GM12878 (cell line): ENCODE measurements at regions not wholly inside any gene's neighbourhood (a gene's known extent, or its start where the extent isn't known, plus 50 kb on each side); places are given as distances from the start of the nearest gene placed in this dataset.
A peak's percentile ranks its signal among the peaks of the same experiment; 100 is the strongest.

Experiments
- ATAC-seq: fragments of 200-7000 bp; cut with Tn5 transposase; 3 replicates; pipeline ENCODE4 v1.9.1; 2020; ENCODE audit warnings: mild to moderate bottlenecking, moderate library complexity
- BruUV-seq: library from RNA; stranded (reverse); fragments of 400-500 nt; replicated peaks from 2 replicates; lab custom pipeline; 2021; lab: Mats Ljungman, UMichigan
- CTCF ChIA-PET: fragments of 300-600 bp; sonication (Branson Sonifier 250); formaldehyde crosslinking; extraction: SDS; loops from one replicate; lab custom pipeline; 2021; ENCODE audit warnings: inconsistent platforms; lab: Yijun Ruan, JAX
- POLR2A ChIA-PET: fragments of 350-600 bp; formaldehyde crosslinking; extraction: SDS; loops from one replicate; lab custom pipeline; 2021; ENCODE audit warnings: inconsistent platforms; lab: Charles Lee
- RAD21 ChIA-PET: fragments of 300-600 bp; sonication (Branson Sonifier 250); formaldehyde crosslinking; loops from one replicate; lab custom pipeline; 2023; ENCODE audit warnings: antibody characterized with exemption; ENCODE audit not compliant: unreplicated experiment; lab: Charles Lee
- SMC1A ChIA-PET: fragments of 300-600 bp; sonication (Branson Sonifier 250); formaldehyde crosslinking; loops from one replicate; lab custom pipeline; 2023; ENCODE audit not compliant: unreplicated experiment, uncharacterized antibody; lab: Charles Lee
- DNase-seq: peaks from one replicate; pipeline ENCODE4 v3.0.0-alpha.2; 2011; ENCODE audit warnings: low read depth, low spot score
- FAIRE-seq: peaks from 3 replicates; lab custom pipeline; 2011; peaks lifted over from hg19 to GRCh38; lab: Jason Lieb, UNC
- H2AFZ ChIP-seq: 2 replicates; pipeline ENCODE4 v1.6.0; 2011; ENCODE audit warnings: low read depth, low read length, control low read depth; ENCODE audit not compliant: control insufficient read depth
- H3K27ac ChIP-seq: 2 replicates; pipeline ENCODE4 v1.5.1; 2011; ENCODE audit warnings: control low read depth; ENCODE audit not compliant: control insufficient read depth, insufficient read depth
- H3K27me3 ChIP-seq, 2 experiments: replicated peaks in 1 of 2; 2 replicates each; pipeline versions ENCODE4 v1.6.0 to v1.6.1; 2011; ENCODE audit warnings: low read length in 1 of 2; ENCODE audit not compliant: control insufficient read depth in 2 of 2, insufficient read depth in 2 of 2
- H3K36me3 ChIP-seq, 2 experiments: 2 replicates each; pipeline ENCODE4 v1.5.1; 2011; ENCODE audit warnings: low read length in 1 of 2; ENCODE audit not compliant: control insufficient read depth in 2 of 2, insufficient read depth in 2 of 2
- H3K4me1 ChIP-seq: 2 replicates; pipeline ENCODE4 v1.6.1; 2011; ENCODE audit warnings: mild to moderate bottlenecking, low read length, moderate library complexity, mixed read lengths; ENCODE audit not compliant: control insufficient read depth, insufficient read depth
- H3K4me2 ChIP-seq: 2 replicates; pipeline ENCODE4 v1.6.0; 2011; ENCODE audit warnings: control low read depth; ENCODE audit not compliant: control insufficient read depth, insufficient read depth
- H3K4me3 ChIP-seq: fragments of 200-600 bp; sonication (generic); 2 replicates; pipeline ENCODE4 v1.5.1; 2016
- H3K79me2 ChIP-seq: 2 replicates; pipeline ENCODE4 v1.6.0; 2011; ENCODE audit warnings: low read length; ENCODE audit not compliant: control insufficient read depth, insufficient read depth
- H3K9ac ChIP-seq: 2 replicates; pipeline ENCODE4 v1.8.0; 2011; ENCODE audit warnings: low read length, control low read depth, mixed read lengths; ENCODE audit not compliant: control insufficient read depth, insufficient read depth
- H3K9me3 ChIP-seq: replicated peaks from 3 replicates; pipeline ENCODE4 v1.5.1; 2011; ENCODE audit warnings: mild to moderate bottlenecking, low read length; ENCODE audit not compliant: control insufficient read depth, insufficient read depth
- H4K20me1 ChIP-seq: 2 replicates; pipeline ENCODE4 v1.6.0; 2011; ENCODE audit not compliant: control insufficient read depth, insufficient read depth
- ASH2L ChIP-seq: fragments of 300-600, 200-600 bp; sonication (generic); IDR thresholded peaks from 2 replicates; pipeline ENCODE4 v1.6.1; 2017; ENCODE audit warnings: low read depth, mild to moderate bottlenecking, borderline replicate concordance
- CBX3 ChIP-seq: fragments of 200-600 bp; sonication (generic); IDR thresholded peaks from 2 replicates; pipeline ENCODE4 v1.6.1; 2016; ENCODE audit warnings: low read depth, borderline replicate concordance
- CTCF ChIP-seq, 3 experiments: IDR thresholded peaks in 2 of 3; conservative IDR thresholded peaks in 1 of 3; 2 replicates each; pipeline ENCODE4 v1.5.1; 2011; ENCODE audit warnings: low read depth in 3 of 3, low read length in 3 of 3, mild to moderate bottlenecking in 3 of 3, control low read depth in 2 of 3, moderate library complexity in 2 of 3, inconsistent platforms in 1 of 3, mixed read lengths in 1 of 3; ENCODE audit not compliant: control insufficient read depth in 2 of 3, insufficient read depth in 1 of 3; ENCODE audit errors: extremely low read depth in 1 of 3
- IKZF2 ChIP-seq, 2 experiments: fragments of 450-650 bp; IDR thresholded peaks; 2 replicates each; pipeline ENCODE4 v1.6.1; 2017; ENCODE audit warnings: mild to moderate bottlenecking in 2 of 2, moderate library complexity in 2 of 2
- LARP7 ChIP-seq: fragments of 450-650 bp; IDR thresholded peaks from 2 replicates; pipeline ENCODE4 v1.6.1; 2017; ENCODE audit warnings: mild to moderate bottlenecking
- RAD21 ChIP-seq: IDR thresholded peaks from 2 replicates; pipeline ENCODE4 v1.6.1; 2011; ENCODE audit warnings: mild to moderate bottlenecking, low read depth, low read length, moderate library complexity; ENCODE audit not compliant: insufficient read depth
- SIN3A ChIP-seq: IDR thresholded peaks from 2 replicates; pipeline ENCODE4 v1.6.1; 2012; ENCODE audit warnings: low read depth, low read length, improper control_type of control experiment
- TARDBP ChIP-seq: IDR thresholded peaks from 2 replicates; pipeline ENCODE4 v1.6.1; 2016; ENCODE audit warnings: borderline replicate concordance
- WGBS: methylation state at CpG from one replicate; pipeline ENCODE4 v1.1.6; 2016; ENCODE audit warnings: low lambda C conversion rate; ENCODE audit not compliant: insufficient replicate concordance, insufficient coverage; ENCODE audit errors: missing lambda C conversion rate; 5-methylcytosine and 5-hydroxymethylcytosine counted together
- in situ Hi-C: fragments of 300-500 bp; cut with MboI; formaldehyde crosslinking; loops from 9 replicates; pipeline ENCODE4 v1.14.3; 2018; ENCODE audit warnings: mixed read lengths
- intact Hi-C: fragments of 100-400 bp; cut with micrococcal nuclease; formaldehyde crosslinking; loops from one replicate; pipeline ENCODE4 v1.14.2; 2022; ENCODE audit not compliant: unreplicated experiment

- no peak for ATAC-seq
- Histone ChIP-seq H3K4me3 (no peak overlapping the region), H3K27me3 (no peaks in the 10 kb centered on the region)
- SMC1A ChIA-PET: no interaction called here
- RAD21 ChIA-PET: no interaction called here
- BruUV-seq: no TSS peak
- DNase-seq: no peak
- no peak for TF ChIP-seq CBX3
- TF ChIP-seq LARP7: no peak
- TF ChIP-seq, all 136 proteins: peak for 0
- Histone ChIP-seq H3K27ac (no peak overlapping the region), H3K9me3 (no peaks in the 10 kb centered on the region), H3K4me2 (no peak overlapping the region), H3K4me1 (no peaks in the 10 kb centered on the region), H4K20me1 (no peaks in the 10 kb centered on the region), H2AFZ (no peak overlapping the region), H3K79me2 (no peaks in the 10 kb centered on the region), H3K36me3 (no peaks in the 10 kb centered on the region), H3K9ac (no peak overlapping the region)
- POLR2A ChIA-PET: no interaction called here
- CTCF ChIA-PET: no interaction called here
- FAIRE-seq: no peak
- in situ Hi-C loops (no loop called here), intact Hi-C loops (no loop called here)
- 10% methylated on average over 5 of the region's 5 CpGs for WGBS
Observed at GRCh38 chr4:147401221-147401620, 79.7 kb upstream of the EDNRA start.

- no peaks in the 10 kb centered on the region for H3K27me3 ChIP-seq
- no peak overlapping the region for H3K4me3 ChIP-seq
- no peaks in the 10 kb centered on the region for H3K9me3 ChIP-seq
- no peak overlapping the region for H3K4me2 ChIP-seq
- POLR2A ChIA-PET: no interaction called here
- in situ Hi-C loops (no loop called here), intact Hi-C loops (no loop called here)
- H3K79me2 ChIP-seq: no peaks in the 10 kb centered on the region
- TF ChIP-seq ASH2L: no peak
- TF ChIP-seq IKZF2 (IDR thresholded peaks at IDR 0.05): no peak
- TF ChIP-seq TARDBP: no peak
- TF ChIP-seq RAD21: 0 out of 2 replicates have a peak, but pooled peaks have one; percentile 13
- TF ChIP-seq CTCF (IDR thresholded peaks at IDR 0.05 in 2 of 3, conservative IDR thresholded peaks at IDR 0.05 in 1 of 3; ENCODE audit: control insufficient read depth in 2 of 3, extremely low read depth in 1 of 3, insufficient read depth in 1 of 3, low read depth in 3 of 3, low read length in 3 of 3): peak; percentile 12 to 48 (median 39); a peak in 5 of 6 replicates
- TF ChIP-seq SIN3A: no peak
- TF ChIP-seq, all 136 proteins: peak for 2
- no peaks in the 10 kb centered on the region for H3K4me1 ChIP-seq
- DNase-seq (no peak), FAIRE-seq (no peak), ATAC-seq (no peak; the same call in 2 of the 3 replicates)
- SMC1A ChIA-PET: interaction anchor here (1.0 kb wide), 1 partner anchor 170 kb away, joined by 3 read pairs; no protein-coding TSS in a partner anchor
- no TSS peak for BruUV-seq
- CTCF ChIA-PET: interaction anchor here (1.0 kb wide), 3 partner anchors 18 to 120 kb away, joined by 3 read pairs; no protein-coding TSS in a partner anchor
- no peak overlapping the region for H2AFZ ChIP-seq
- H3K27ac ChIP-seq: no peak overlapping the region
- 6% methylated on average over 5 of the region's 5 CpGs for WGBS
- RAD21 ChIA-PET: no interaction called here
- H3K36me3 ChIP-seq: no peaks in the 10 kb centered on the region
- no peak overlapping the region for H3K9ac ChIP-seq
- H4K20me1 ChIP-seq: no peaks in the 10 kb centered on the region
Observed at GRCh38 chr4:147407261-147408045, 73.4 kb upstream of the EDNRA start.
